ENCODE measurements at regions not wholly inside any gene's neighbourhood (a gene's known extent, or its start where the extent isn't known, plus 50 kb on each side); places are given as distances from the start of the nearest gene placed in this dataset.

DNA sequence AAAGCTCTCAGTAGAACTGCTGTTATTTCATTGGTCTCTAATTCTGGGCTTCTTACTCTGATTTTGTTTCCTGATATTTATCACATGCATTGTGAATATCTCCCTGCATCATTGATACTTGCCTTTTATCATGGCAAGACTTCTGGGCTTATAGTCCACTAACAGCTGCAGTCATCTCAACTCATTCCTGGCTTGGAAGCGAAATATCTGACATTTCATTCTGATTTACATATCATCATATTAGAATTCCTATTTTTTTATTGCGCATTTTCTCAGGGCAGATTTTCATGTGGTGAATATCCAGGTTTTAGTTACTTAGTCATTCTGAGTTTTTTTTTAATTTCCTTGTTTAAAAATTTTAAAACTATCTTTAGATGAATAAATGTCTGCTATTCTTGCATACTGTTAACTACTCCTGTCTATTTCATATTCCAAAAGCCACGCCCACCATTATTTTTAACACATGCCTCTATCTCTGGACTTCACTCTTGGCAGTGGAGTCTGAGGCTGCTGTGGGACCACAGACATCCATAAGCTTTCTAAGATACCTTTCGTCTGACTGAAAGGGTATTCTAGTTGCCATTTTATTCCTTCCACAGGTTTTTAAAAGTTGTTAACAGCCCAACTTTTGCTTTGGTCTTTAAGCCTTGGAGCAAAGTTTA is 164.5 kb downstream of the IRS1 start:
- TF ChIP-seq ZNF274 (IDR thresholded peaks at IDR 0.05; ENCODE audit: low read depth, low read length) (no peak), YY1 (IDR thresholded peaks at IDR 0.05; ENCODE audit: insufficient read depth, insufficient read length) (no peak)
